Heart left ventricle (tissue), 16 donors: ENCODE measurements at regions not wholly inside any gene's neighbourhood (a gene's known extent, or its start where the extent isn't known, plus 50 kb on each side); places are given as distances from the start of the nearest gene placed in this dataset.
"Not testable (repeated sequence)": the region's sequence is repeated elsewhere in the genome, so short reads cannot be mapped to it uniquely, and the experiment has no call there.

Source experiments
- ATAC-seq, 4 donors: fragments of 200-7000 bp; cut with Tn5 transposase; one replicate each; pipeline ENCODE4 v1.9.1; 2020 to 2022; ENCODE audit warnings: moderate library complexity in 4 of 4, mild to moderate bottlenecking in 3 of 4, moderate number of reproducible peaks in 1 of 4
- DNase-seq, 5 donors: peaks; one replicate each; pipeline ENCODE4 v3.0.0-alpha.2; 2020
- H3K27ac ChIP-seq, 12 donors: fragments of 200-600 bp; sonication (generic) in 4 of 12; one replicate each; pipeline versions ENCODE4 v1.5.0 to v1.8.0; 2016 to 2022; ENCODE audit warnings: mild to moderate bottlenecking in 2 of 12
- H3K27me3 ChIP-seq, 9 donors: fragments of 200-600 bp; sonication (generic) in 2 of 9; one replicate each; pipeline versions ENCODE4 v1.5.1 to v1.8.0; 2016 to 2022; ENCODE audit warnings: mild to moderate bottlenecking in 3 of 9
- H3K36me3 ChIP-seq, 9 donors: fragments of 200-600 bp; sonication (generic) in 2 of 9; one replicate each; pipeline versions ENCODE4 v1.5.0 to v1.8.0; 2018 to 2022; ENCODE audit warnings: mild to moderate bottlenecking in 2 of 9
- H3K4me1 ChIP-seq, 12 donors: fragments of 200-600 bp; sonication (generic) in 4 of 12; one replicate each; pipeline versions ENCODE4 v1.5.0 to v1.8.0; 2016 to 2022; ENCODE audit warnings: mild to moderate bottlenecking in 3 of 12
- H3K4me3 ChIP-seq, 12 donors: fragments of 200-600 bp; sonication (generic) in 4 of 12; one replicate each; pipeline versions ENCODE4 v1.5.0 to v1.8.0; 2017 to 2022; ENCODE audit warnings: mild to moderate bottlenecking in 9 of 12, moderate library complexity in 4 of 12
- H3K9me3 ChIP-seq, 12 donors: fragments of 200-600 bp; sonication (generic) in 4 of 12; one replicate each; pipeline versions ENCODE4 v1.5.0 to v1.8.0; 2016 to 2022; ENCODE audit warnings: mild to moderate bottlenecking in 1 of 12
- CTCF ChIP-seq, 12 donors: fragments of 200-600 bp; sonication (generic) in 4 of 12; IDR thresholded peaks; one replicate each; pipeline versions ENCODE4 v1.5.0 to v1.8.0; 2018 to 2022; ENCODE audit warnings: antibody characterized with exemption in 12 of 12, mild to moderate bottlenecking in 5 of 12
- POLR2A ChIP-seq, 2 donors: fragments of 450-650 bp; IDR thresholded peaks; one replicate each; pipeline ENCODE4 v1.6.1; 2017; ENCODE audit warnings: antibody characterized with exemption in 2 of 2, mild to moderate bottlenecking in 2 of 2, moderate library complexity in 2 of 2
- WGBS, 4 donors: extraction: QIAGEN DNeasy Blood & Tissue Kit in 2 of 4; methylation state at CpG; one replicate each; pipeline versions ENCODE4 v1.1.5 to v1.1.7; 2013 to 2018; 5-methylcytosine and 5-hydroxymethylcytosine counted together
- intact Hi-C, 10 donors: fragments of 100-400 bp; cut with DNase I; formaldehyde crosslinking; loops; one replicate each; pipeline versions ENCODE4 v1.11.1 to v1.14.2; 2022
- donor health status: ischemic (EF 13 %, LVEDD 7.1; RV severe dilation, severe dysfunction).
- donor health status: healthy with polysubstance abuse.
- donor health status: DM: no; HTN: yes; CAD: no.
- donor health status: DM: no; HTN: no; CAD: no.
- donor health status: ischemic (EF 25% LVEDD 6.9; RV normal size, moderate dysfunction).
- donor health status: ischemic (EF 25% LVEDD 5.7; RV mildly dilated, moderate dysfunction).
- donor health status: healthy.
- donor health status: DM: yes; HTN: yes; CAD: no.
- donor health status: ischemic (EF 35%, LVEDD 5.7; RV mildly dilated, moderate dysfunction).
- donor health status: nonischemic (EF 11% LVEDD 7.7; RV severe dilation, severe dysfunction).
- donor health status: DM: yes; HTN: yes; CAD: no.
- donor health status: PGD.
- donor health status: ischemic (EF 29% LVEDD 5.4; RV normal size, mild dysfunction).
- donor health status: nonischemic (EF 23%, LVEDD 6.1; RV moderate dilation, normal function).

DNA sequence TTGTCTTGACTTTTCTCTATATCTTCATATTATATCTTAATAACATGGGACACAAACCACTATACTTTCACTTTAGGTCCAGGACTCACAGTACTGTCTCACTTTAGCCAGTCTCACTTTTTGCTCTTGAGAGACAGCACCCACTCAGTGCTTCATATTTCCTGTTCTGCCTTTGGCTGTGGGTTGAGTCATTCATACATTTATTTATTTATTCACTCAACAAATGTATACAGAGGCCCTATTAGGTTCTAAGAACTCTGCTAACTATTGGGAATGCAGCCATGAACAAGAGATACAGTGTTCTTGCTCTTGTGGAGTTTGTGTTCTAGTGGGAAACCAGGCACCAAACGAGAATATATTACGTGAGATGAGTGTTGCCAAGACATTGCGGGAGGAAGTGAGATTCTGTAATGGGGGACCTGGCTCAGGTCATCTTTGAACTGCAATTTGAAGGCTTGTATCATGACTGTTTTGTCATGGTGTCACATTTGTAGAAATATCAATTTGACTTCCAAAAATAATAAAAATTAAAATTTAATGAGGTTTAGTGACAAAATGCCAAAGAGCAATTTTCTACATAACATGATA lies 190.1 kb downstream of the SDHAF3 start:
- Histone ChIP-seq H3K27ac (no peak overlapping the region), H3K27me3 (no peaks in the 10 kb centered on the region), H3K4me3 (no peak overlapping the region), H3K36me3 (no peaks in the 10 kb centered on the region), H3K9me3 (peaks cover 0 to 4% (median 0%) of the 10 kb centered on the region in 12 donors), H3K4me1 (no peaks in the 10 kb centered on the region)
- TF ChIP-seq CTCF (IDR thresholded peaks at IDR 0.05) = no peak
- TF ChIP-seq POLR2A (IDR thresholded peaks at IDR 0.05) = no peak
- 64 to 76% (median 69%) methylated on average over 3 of the region's 3 CpGs for WGBS, 4 donors
- ATAC-seq = no peak
- no peak for DNase-seq
- intact Hi-C loops = no loop called here

GRCh38 chr7:97313900-97314299 lies 196.4 kb downstream of the SDHAF3 start:
- TF ChIP-seq CTCF (IDR thresholded peaks at IDR 0.05) (no peak), POLR2A (IDR thresholded peaks at IDR 0.05) (no peak)
- ATAC-seq = no peak
- Histone ChIP-seq H3K9me3 (peaks cover 0 to 10% (median 0%) of the 10 kb centered on the region in 12 donors), H3K4me3 (no peak overlapping the region), H3K36me3 (no peaks in the 10 kb centered on the region), H3K27me3 (no peaks in the 10 kb centered on the region), H3K4me1 (no peaks in the 10 kb centered on the region), H3K27ac (no peak overlapping the region)
- DNase-seq = no peak
- 21 to 65% (median 37%) methylated on average over 4 of the region's 4 CpGs for WGBS, 4 donors
- intact Hi-C loops = no loop called here

GRCh38 chr7:97317575-97317974 lies 200.1 kb downstream of the SDHAF3 start:
- ATAC-seq = no peak
- intact Hi-C loops = no loop called here

DNA sequence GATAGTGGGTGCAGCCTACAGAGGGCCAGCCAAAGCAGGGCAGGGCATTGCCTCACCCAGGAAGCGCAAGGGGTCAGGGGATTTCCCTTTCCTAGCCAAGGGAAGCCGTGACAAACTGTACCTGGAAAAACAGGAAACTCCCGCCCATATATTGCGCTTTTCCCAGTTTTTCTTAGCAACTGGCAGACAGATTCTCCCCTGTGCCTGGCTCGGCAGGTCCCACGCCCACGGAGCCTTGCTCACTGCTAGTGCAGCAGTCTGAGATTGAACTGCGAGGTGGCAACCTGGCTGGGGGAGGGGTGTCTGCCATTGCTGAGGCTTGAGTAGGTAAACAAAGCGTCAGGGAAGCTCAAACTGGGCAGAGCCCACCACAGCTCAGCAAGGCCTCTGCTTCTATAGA lies 212.4 kb downstream of the SDHAF3 start:
- H3K36me3 ChIP-seq, intact Hi-C loops, H3K27ac ChIP-seq, H3K27me3 ChIP-seq, H3K4me1 ChIP-seq, H3K4me3 ChIP-seq, DNase-seq, ATAC-seq: not testable (repeated sequence)
- peaks cover 0 to 19% (median 2%) of the 10 kb centered on the region in 12 donors for H3K9me3 ChIP-seq
- WGBS, 4 donors = 65 to 71% (median 67%) methylated on average over 9 of the region's 9 CpGs

More at GRCh38 chr7:97317575-97317974, 200.1 kb downstream of the SDHAF3 start:
- H3K4me3 ChIP-seq = no peak overlapping the region
- no peak for TF ChIP-seq POLR2A (IDR thresholded peaks at IDR 0.05)
- no peak for TF ChIP-seq CTCF (IDR thresholded peaks at IDR 0.05)
- WGBS, 4 donors = 41 to 68% (median 50%) methylated on average over 1 of the region's 1 CpG
- H3K27ac ChIP-seq = no peak overlapping the region
- H3K4me1 ChIP-seq = no peaks in the 10 kb centered on the region
- DNase-seq = no peak
- H3K36me3 ChIP-seq = no peaks in the 10 kb centered on the region
- no peaks in the 10 kb centered on the region for H3K27me3 ChIP-seq
- H3K9me3 ChIP-seq = peaks cover 0 to 10% (median 0%) of the 10 kb centered on the region in 12 donors

DNA sequence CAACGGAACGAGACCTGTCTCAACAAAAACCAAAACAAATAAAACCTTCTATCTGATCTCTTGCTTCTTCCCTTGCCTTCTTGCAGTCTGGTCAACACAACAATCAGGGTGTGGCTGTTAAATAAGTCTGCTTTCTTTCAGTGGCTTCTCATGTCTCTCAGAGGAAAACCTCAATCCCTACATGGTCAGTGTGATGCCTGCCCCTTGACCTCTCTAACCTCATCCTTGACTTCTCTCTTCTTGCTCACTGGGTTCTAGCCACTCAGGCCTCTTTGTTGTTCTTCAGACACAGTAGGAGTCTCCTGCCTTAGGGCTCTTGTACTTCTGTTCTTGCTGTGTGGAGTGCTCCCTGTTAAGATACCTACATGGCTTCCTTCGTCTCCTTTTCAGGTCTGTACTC lies 220.4 kb downstream of the SDHAF3 start:
- Histone ChIP-seq H3K4me3 (no peak overlapping the region), H3K27me3 (no peaks in the 10 kb centered on the region), H3K36me3 (no peaks in the 10 kb centered on the region), H3K4me1 (no peaks in the 10 kb centered on the region), H3K27ac (no peak overlapping the region), H3K9me3 (peaks cover 0 to 6% (median 0%) of the 10 kb centered on the region in 12 donors)
- 71 to 84% (median 78%) methylated on average over 3 of the region's 3 CpGs for WGBS, 4 donors
- no peak for ATAC-seq
- no peak for DNase-seq
- intact Hi-C loops = no loop called here
- TF ChIP-seq POLR2A (IDR thresholded peaks at IDR 0.05) (no peak), CTCF (IDR thresholded peaks at IDR 0.05) (no peak)
